ENCODE measurements at regions not wholly inside any gene's neighbourhood (a gene's known extent, or its start where the extent isn't known, plus 50 kb on each side); places are given as distances from the start of the nearest gene placed in this dataset.

GRCh38 chr13:105135852-105136615 lies 1399.4 kb downstream of the EFNB2 start:
- Mint-ChIP-seq H3K9me3 (no peaks in the 10 kb centered on the region), H3K27ac (no peak overlapping the region), H3K4me1 (peaks cover 19% of the 10 kb centered on the region), H3K4me3 (no peak overlapping the region), H3K27me3 (no peaks in the 10 kb centered on the region), H3K36me3 (ENCODE audit: low read depth) (no peaks in the 10 kb centered on the region)
- DNase-seq (no peak), ATAC-seq (no peak)

- Mint-ChIP-seq H3K4me3 (no peak overlapping the region), H3K36me3 (ENCODE audit: low read depth) (no peaks in the 10 kb centered on the region), H3K27me3 (no peaks in the 10 kb centered on the region), H3K9me3 (no peaks in the 10 kb centered on the region), H3K4me1 (no peaks in the 10 kb centered on the region), H3K27ac (no peak overlapping the region)
- no peak for DNase-seq
- no peak for ATAC-seq
These were observed 1407.7 kb downstream of the EFNB2 start for GRCh38 chr13:105127732-105128131.

- Mint-ChIP-seq H3K27ac (no peak overlapping the region), H3K27me3 (no peaks in the 10 kb centered on the region), H3K36me3 (ENCODE audit: low read depth) (no peaks in the 10 kb centered on the region), H3K4me3 (no peak overlapping the region), H3K9me3 (no peaks in the 10 kb centered on the region), H3K4me1 (no peaks in the 10 kb centered on the region)
- no peak for DNase-seq
- ATAC-seq: no peak
These were observed 1414.2 kb downstream of the EFNB2 start for GRCh38 chr13:105121221-105121620.

GRCh38 chr13:105118426-105118985 lies 1417.0 kb downstream of the EFNB2 start:
- no peak overlapping the region for H3K4me3 Mint-ChIP-seq
- ATAC-seq (no peak), DNase-seq (no peak)
- H3K27me3 Mint-ChIP-seq: peaks cover 3% of the 10 kb centered on the region
- H3K27ac Mint-ChIP-seq: no peak overlapping the region
- H3K36me3 Mint-ChIP-seq (ENCODE audit: low read depth): no peaks in the 10 kb centered on the region
- no peaks in the 10 kb centered on the region for H3K9me3 Mint-ChIP-seq
- no peaks in the 10 kb centered on the region for H3K4me1 Mint-ChIP-seq

GRCh38 chr13:105116966-105117365 lies 1418.5 kb downstream of the EFNB2 start:
- ATAC-seq (no peak), DNase-seq (no peak)
- H3K9me3 Mint-ChIP-seq: no peaks in the 10 kb centered on the region
- no peak overlapping the region for H3K27ac Mint-ChIP-seq
- no peak overlapping the region for H3K4me3 Mint-ChIP-seq
- no peaks in the 10 kb centered on the region for H3K4me1 Mint-ChIP-seq
- H3K27me3 Mint-ChIP-seq: peaks cover 3% of the 10 kb centered on the region
- H3K36me3 Mint-ChIP-seq (ENCODE audit: low read depth): no peaks in the 10 kb centered on the region

DNA sequence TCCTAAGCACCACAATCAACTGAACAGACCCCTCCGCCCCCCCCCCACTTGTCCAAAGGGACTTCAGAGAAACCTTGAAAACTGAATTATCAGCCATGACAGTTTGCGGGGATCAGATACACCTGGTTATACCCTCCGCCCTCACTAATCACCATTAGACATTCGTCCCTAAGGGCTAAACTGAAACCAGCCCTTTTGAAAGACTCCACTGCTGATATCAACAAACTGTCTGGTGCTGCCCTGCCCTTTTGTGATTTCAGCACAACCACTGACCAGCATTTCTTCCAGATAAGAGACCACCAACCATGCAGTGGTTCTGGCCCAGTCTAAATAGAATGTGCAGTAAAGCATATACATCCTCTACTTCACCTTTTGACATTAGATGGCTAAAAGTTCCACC lies 1422.9 kb downstream of the EFNB2 start:
- Mint-ChIP-seq H3K27ac (no peak overlapping the region), H3K9me3 (no peaks in the 10 kb centered on the region), H3K27me3 (peaks cover 3% of the 10 kb centered on the region), H3K4me3 (no peak overlapping the region), H3K36me3 (ENCODE audit: low read depth) (no peaks in the 10 kb centered on the region), H3K4me1 (no peaks in the 10 kb centered on the region)
- ATAC-seq (no peak), DNase-seq (no peak)

DNA sequence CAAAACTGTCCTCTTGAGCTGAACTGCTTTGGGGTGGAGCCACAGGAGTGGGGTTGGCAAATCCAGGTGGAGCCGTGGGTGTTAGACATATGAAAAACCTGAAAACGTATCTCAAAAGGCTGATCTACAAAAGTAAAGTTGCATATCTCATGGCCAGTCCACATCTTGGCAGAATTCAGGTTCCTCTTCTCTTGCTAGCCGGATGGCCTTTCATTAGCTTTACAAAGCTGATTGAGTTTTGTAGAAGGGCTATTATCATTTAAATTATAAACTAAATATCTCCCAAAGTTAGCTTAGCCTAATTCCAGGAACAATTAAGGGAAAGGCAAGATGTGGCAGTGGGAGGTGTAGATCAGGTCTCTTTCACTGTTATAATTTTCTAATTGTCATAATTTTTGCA lies 1427.7 kb downstream of the EFNB2 start:
- DNase-seq: no peak
- H3K4me1 Mint-ChIP-seq: no peaks in the 10 kb centered on the region
- no peak overlapping the region for H3K4me3 Mint-ChIP-seq
- no peaks in the 10 kb centered on the region for H3K27me3 Mint-ChIP-seq
- H3K9me3 Mint-ChIP-seq: no peaks in the 10 kb centered on the region
- no peak overlapping the region for H3K27ac Mint-ChIP-seq
- no peaks in the 10 kb centered on the region for H3K36me3 Mint-ChIP-seq (ENCODE audit: low read depth)
- no peak for ATAC-seq

GRCh38 chr13:105105471-105105870 lies 1430.0 kb downstream of the EFNB2 start:
- Mint-ChIP-seq H3K9me3 (no peaks in the 10 kb centered on the region), H3K4me3 (no peak overlapping the region), H3K36me3 (ENCODE audit: low read depth) (no peaks in the 10 kb centered on the region)

DNA sequence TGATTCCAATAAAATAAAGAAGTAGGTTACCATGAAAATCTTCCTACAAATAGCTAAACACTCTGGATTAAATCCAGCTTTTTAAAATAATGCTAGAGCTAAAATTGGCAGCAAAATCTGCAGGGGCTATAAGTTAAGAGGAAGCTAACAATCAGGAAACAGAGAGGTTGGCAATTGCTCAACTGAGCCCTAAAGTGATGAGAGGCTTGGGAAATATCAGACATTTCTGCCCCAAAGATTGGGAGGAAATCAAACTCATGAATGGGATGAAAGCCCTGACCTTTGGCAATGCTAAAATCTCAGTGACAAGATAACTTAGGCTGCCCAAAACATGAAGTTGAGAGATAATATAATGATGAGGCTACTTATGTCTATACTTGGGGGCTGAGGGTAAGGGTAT lies 1437.9 kb downstream of the EFNB2 start:
- H3K36me3 Mint-ChIP-seq (ENCODE audit: low read depth): no peaks in the 10 kb centered on the region
- ATAC-seq (no peak), DNase-seq (no peak)
- H3K27ac Mint-ChIP-seq: no peak overlapping the region
- no peaks in the 10 kb centered on the region for H3K4me1 Mint-ChIP-seq
- H3K4me3 Mint-ChIP-seq: no peak overlapping the region
- peaks cover 2% of the 10 kb centered on the region for H3K27me3 Mint-ChIP-seq
- H3K9me3 Mint-ChIP-seq: no peaks in the 10 kb centered on the region

More at GRCh38 chr13:105105471-105105870, 1430.0 kb downstream of the EFNB2 start:
- DNase-seq: no peak
- Mint-ChIP-seq H3K27ac (no peak overlapping the region), H3K4me1 (no peaks in the 10 kb centered on the region), H3K27me3 (no peaks in the 10 kb centered on the region)
- ATAC-seq: no peak

- Mint-ChIP-seq H3K27me3 (peaks cover 2% of the 10 kb centered on the region), H3K9me3 (no peaks in the 10 kb centered on the region), H3K4me3 (no peak overlapping the region), H3K36me3 (ENCODE audit: low read depth) (no peaks in the 10 kb centered on the region), H3K27ac (no peak overlapping the region), H3K4me1 (no peaks in the 10 kb centered on the region)
- DNase-seq: no peak
- ATAC-seq: no peak
These were observed 1445.4 kb downstream of the EFNB2 start for GRCh38 chr13:105089858-105090643.

- H3K4me1 Mint-ChIP-seq: no peaks in the 10 kb centered on the region
- H3K36me3 Mint-ChIP-seq (ENCODE audit: low read depth): no peaks in the 10 kb centered on the region
- no peaks in the 10 kb centered on the region for H3K27me3 Mint-ChIP-seq
- no peak for ATAC-seq
- no peaks in the 10 kb centered on the region for H3K9me3 Mint-ChIP-seq
- DNase-seq: no peak
- no peak overlapping the region for H3K27ac Mint-ChIP-seq
- H3K4me3 Mint-ChIP-seq: no peak overlapping the region
These were observed 1447.5 kb downstream of the EFNB2 start for GRCh38 chr13:105087945-105088344.

DNA sequence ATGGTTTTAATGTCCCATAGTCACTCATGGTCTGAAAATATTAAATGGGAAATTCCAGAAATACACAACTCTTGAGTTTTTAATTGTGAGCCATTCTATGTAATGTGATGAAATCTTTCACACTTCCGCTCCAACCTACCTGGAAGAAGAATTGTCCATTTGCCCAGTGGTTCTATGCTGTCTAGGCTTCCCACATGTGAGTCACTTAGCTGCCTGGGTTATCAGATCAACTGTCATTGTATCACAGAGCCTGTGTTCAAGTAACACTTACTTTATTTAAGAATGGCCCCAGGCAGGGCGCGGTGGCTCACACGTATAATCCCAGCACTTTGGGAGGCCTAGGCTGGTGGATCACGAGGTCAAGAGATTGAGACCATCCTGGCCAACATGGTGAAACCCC lies 1450.5 kb downstream of the EFNB2 start:
- no peak for DNase-seq
- H3K9me3 Mint-ChIP-seq: no peaks in the 10 kb centered on the region

DNA sequence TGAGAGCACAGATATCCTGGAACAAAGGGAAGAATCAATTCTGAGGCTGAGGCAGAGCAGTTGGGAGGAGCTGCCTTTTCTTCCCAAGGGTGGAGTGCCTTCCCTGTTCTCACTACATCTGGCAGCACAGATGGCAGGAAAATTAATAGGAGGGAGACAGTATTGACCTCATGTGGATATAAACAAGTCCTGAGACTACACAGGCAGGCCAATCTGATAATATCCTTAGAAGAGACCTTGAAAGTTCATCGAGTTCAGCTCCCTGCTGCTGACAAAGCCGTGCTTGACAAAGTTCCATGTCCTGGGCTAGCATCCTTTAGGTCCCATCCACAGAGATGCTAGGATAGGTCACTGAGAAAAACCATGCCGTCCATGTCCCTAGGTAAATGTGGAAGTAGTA lies 1451.5 kb downstream of the EFNB2 start:
- Mint-ChIP-seq H3K4me3 (no peak overlapping the region), H3K4me1 (no peaks in the 10 kb centered on the region), H3K36me3 (ENCODE audit: low read depth) (no peaks in the 10 kb centered on the region), H3K9me3 (no peaks in the 10 kb centered on the region), H3K27ac (no peak overlapping the region), H3K27me3 (no peaks in the 10 kb centered on the region)
- DNase-seq (no peak), ATAC-seq (no peak)

More for the DNA sequence above, 1450.5 kb downstream of the EFNB2 start:
- Mint-ChIP-seq H3K27ac (no peak overlapping the region), H3K4me1 (no peaks in the 10 kb centered on the region), H3K36me3 (ENCODE audit: low read depth) (no peaks in the 10 kb centered on the region), H3K4me3 (no peak overlapping the region), H3K27me3 (no peaks in the 10 kb centered on the region)
- ATAC-seq: no peak

- H3K27ac Mint-ChIP-seq: no peak overlapping the region
- DNase-seq (no peak), ATAC-seq (no peak)
- H3K4me3 Mint-ChIP-seq: no peak overlapping the region
- H3K36me3 Mint-ChIP-seq (ENCODE audit: low read depth): no peaks in the 10 kb centered on the region
- no peaks in the 10 kb centered on the region for H3K4me1 Mint-ChIP-seq
- H3K27me3 Mint-ChIP-seq: no peaks in the 10 kb centered on the region
- no peaks in the 10 kb centered on the region for H3K9me3 Mint-ChIP-seq
These were observed 1460.7 kb downstream of the EFNB2 start for GRCh38 chr13:105074755-105075154.

DNA sequence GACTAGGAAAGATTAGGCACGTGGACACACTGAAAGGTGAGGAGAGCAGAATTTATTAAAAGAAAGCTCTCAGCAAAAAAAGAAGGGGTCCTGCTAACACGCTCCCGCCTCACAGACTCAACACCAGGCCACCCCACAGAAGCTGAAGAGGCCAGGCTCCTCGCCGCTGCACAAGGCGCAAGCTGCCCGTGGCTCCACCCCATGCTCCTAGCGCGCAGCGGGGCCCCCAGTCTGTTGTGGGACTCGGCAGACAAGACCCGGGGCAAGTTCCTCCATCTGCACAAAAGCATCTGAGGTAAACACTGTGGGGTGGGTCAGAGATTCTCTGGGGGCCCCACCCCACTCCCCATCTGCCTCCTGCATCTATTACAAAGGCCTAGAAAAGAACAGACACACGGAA lies 1462.4 kb downstream of the EFNB2 start:
- DNase-seq (no peak), ATAC-seq (no peak)

More for the DNA sequence above, 1462.4 kb downstream of the EFNB2 start:
- Mint-ChIP-seq H3K9me3 (no peaks in the 10 kb centered on the region), H3K27me3 (no peaks in the 10 kb centered on the region), H3K4me3 (no peak overlapping the region), H3K4me1 (no peaks in the 10 kb centered on the region), H3K27ac (no peak overlapping the region), H3K36me3 (ENCODE audit: low read depth) (no peaks in the 10 kb centered on the region)
